HG03378 (cell line): ENCODE measurements at regions not wholly inside any gene's neighbourhood (a gene's known extent, or its start where the extent isn't known, plus 50 kb on each side); places are given as distances from the start of the nearest gene placed in this dataset.

Experiments used
- ATAC-seq: cut with Tn5 transposase; IDR thresholded peaks from one replicate; pipeline ENCODE4 v1.9.1; 2021; ENCODE audit warnings: mild to moderate bottlenecking, moderate library complexity; ENCODE audit not compliant: unreplicated experiment

DNA sequence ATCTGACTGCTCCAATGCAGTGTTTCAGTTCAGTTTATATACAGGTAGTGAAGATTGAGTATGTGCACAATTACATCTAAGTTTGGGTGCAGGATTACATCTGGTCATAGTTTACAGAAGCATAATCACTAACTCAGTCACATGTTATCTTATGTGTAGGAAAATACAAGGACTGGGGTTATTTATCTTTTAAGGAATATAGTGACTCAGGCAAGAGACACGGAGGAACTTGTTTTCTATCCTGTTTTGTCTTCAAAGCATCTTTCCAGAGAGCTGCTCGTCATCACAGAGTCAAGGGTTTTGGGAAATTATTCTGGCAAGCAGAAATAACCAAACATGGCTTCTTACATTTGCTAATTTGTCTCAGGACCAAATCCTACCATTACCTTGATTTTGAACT lies 1371.5 kb upstream of the TMEFF2 start:
- ATAC-seq: no peak

DNA sequence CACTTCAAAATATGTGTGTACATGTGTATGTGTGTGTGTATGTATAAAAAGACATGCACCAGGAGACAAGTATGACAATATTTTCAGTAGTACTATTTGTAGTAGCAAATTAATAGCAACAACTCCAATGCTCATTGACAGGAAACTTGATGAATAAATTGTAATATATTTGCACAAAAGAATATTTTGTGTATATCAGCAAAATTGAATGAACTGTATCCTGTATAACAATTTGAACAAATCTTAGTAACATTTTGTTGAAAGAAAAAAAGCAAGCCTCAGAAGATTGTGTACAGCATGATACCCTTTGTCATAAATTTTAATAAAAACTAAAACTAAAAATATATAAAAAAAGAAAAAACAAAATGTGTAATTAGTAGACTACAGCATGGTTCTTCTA lies 1367.3 kb upstream of the TMEFF2 start:
- ATAC-seq: no peak

DNA sequence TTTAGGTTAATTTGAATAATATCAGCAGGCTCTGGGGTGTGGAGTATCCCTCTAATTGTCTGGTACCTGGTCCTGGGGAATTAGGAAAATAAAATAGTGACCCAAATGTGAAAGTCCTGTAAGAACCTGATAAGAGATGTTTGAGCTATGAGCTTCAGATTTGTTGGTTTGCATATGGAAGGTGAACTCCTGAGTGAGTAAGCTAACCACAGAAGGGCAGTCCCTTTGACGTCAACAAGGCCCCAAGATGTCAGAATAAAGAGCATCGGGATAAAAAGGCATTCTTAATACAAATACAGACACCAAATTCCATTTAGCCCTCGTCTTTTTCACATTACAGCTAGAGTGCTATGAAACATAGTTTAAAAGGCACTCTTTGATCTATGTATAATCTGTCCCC lies 1366.3 kb upstream of the TMEFF2 start:
- peak; percentile 58 for ATAC-seq

DNA sequence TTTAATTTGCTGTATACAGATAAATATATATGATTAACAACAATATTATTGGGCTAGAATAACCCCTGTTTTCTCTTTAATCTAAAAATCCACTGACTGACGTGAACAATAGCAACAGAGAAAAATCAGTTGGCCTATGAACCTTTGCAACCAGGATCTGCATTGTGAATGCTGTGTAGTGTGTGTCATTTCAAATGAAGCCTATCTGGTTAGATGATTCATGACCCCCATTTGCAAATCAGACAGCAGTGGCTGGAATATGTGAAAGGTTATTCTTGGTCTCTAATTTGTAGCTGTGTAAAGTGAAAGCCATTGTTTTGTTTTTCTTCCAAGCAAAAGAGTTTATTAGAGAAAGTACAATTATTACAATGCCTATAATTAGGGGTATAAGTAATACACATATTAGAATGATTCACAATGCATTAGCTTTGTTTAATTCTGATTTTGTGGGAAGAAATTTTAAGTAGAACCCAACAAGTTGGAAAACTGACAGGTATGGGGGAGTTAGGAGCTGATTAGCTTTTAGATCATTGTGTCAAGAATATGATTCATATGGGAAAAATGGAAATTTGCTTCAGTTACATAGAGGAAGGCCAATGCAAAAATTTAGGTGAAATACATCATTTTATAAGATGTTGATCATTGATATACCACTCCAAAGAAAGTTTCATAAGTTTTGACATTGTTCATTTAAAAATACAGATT lies 1362.2 kb upstream of the TMEFF2 start:
- ATAC-seq: no peak

DNA sequence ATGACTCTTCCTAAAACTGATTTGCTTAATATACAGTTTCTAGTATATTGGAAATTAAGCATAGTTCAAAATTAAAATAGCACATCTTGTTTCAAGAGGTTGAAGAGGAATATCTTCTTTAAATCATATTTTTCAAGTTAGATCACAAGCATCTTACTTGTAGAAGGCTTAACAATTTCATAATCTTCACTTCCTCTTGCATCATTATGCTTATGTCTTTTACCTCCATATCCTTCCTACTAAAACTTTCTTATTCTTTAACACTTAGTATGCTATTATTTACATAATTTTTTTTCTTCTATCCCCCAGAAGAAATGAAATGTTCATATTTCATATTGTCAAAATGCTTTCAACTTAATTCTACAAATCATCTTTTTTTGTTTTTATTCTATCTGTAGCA lies 1354.9 kb upstream of the TMEFF2 start:
- no peak for ATAC-seq

DNA sequence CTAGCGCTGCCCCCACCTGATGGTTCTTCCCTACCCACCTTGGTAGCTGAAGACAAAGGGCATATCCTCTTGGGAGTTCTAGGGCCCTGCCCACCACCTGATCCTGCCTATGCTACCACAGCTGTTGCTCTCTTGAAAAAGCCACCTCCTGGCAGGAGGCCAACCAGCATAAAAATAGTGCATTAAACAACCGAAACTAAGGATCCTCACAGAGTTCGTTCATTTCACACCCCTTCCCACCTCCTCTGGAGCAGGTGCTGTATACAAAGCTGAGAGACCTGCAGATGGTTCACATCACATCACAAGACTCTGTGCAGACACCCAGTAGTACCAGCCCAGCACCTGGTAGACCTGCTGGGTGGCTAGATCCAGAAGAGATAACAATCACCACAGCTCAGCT lies 1348.0 kb upstream of the TMEFF2 start:
- ATAC-seq: no peak

DNA sequence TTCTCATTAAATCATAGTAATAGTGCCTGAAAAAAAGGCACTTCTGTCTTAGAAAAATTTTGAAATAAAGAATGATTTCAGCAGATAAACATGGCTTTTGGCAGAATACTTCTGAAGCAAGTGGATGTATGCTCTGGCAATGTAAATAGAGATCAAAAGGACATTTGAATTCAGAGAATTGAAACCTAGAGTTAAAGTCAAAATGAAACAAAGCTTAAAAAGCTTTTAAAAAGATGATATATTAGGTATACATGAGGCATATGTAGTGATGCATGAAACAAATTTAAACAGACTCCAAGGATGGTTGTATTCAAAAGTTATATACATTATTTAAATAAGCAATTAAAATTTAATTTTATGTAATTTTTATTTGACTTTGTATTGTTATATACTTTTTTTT lies 1344.5 kb upstream of the TMEFF2 start:
- peak; percentile 93 for ATAC-seq

DNA sequence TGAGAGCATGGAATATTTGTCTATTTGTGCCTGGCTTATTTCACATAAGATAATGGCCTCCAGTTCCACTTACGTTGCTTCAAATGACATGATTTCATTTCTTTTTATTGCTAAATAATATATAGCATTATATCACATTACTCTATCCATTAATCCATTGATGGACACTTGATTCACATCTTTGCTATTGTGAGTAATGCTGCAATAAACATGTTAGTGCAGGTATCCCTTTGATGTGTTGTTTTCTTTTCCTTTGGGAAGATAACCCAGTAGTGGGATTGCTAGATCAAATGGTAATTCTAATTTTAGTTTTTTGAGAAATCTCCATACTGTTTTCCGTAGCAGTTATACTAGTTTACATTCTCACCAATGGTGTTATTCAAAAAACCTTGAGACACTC lies 1343.3 kb upstream of the TMEFF2 start:
- ATAC-seq: no peak

DNA sequence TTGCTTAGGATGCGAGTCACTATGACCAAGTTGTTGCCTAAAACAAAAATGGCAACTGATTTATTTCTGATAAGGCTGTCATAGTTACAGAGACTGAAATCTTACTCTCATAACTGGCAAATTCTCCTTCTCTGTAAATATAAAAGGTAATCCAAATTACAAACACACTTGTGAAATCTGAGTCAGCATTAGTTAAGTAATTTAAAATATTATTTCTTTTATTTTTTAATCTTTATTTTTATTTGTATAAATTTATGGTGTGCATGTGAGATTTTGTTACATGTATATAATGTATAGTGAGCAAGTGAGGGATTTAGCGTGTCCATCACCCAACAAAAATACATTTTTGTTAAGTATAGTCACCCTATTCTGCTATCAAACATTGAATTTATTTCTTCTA lies 1342.8 kb upstream of the TMEFF2 start:
- no peak for ATAC-seq

DNA sequence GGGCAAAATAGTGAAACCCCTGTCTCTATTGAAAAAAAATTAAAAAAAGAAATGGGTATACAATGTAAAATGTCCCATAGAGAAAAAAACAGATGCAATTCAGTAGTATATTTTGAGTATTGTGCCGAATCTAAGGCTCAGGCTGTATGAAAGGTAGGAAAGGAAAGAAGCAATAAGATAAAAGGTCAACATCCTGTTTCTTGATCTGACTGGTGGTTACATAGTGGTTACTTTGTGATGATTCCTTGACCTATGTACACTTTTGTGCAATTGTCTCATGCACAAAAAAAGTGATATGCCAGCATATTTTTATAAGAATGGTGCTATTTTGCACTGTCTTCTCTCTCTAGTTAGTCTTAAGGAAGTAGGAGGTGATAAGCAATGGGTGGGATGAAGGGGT lies 1333.7 kb upstream of the TMEFF2 start:
- ATAC-seq: no peak

DNA sequence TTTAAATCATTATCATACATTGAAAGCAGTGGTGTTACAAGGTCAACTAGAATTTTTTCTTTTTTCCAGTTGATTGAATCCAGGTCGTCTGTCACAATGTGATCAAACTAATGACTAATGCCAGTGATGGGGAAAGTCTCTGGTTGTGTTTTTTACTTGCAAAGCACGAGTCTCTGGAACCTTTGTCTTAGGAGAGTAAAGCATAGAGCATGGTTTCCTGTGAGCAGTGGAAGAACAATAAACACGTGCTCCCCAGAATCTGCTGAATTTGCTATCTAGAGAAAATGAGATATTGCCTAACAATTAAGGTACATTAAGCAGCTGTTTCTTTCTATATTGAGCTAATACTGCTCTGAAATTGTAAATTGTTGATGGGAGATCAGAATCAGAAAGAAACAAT lies 1332.4 kb upstream of the TMEFF2 start:
- ATAC-seq: no peak

DNA sequence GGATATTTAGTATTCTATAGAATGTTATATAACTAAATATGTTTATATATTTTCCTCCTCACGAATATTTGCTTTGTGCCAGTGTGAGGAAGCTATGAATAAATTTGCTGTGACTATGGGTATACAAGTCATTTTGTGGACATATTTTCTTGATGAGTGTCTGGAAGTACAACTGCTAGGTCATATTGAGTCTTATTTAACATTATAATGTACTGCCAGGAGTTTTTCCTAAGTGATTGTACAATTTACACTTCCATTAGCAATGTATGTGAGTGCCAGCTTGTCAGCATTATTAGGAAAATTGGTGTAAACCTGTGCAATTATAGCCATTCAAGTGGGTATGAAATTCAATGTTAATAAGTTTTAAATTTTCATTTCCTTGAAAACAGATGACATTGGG lies 1328.9 kb upstream of the TMEFF2 start:
- no peak for ATAC-seq

DNA sequence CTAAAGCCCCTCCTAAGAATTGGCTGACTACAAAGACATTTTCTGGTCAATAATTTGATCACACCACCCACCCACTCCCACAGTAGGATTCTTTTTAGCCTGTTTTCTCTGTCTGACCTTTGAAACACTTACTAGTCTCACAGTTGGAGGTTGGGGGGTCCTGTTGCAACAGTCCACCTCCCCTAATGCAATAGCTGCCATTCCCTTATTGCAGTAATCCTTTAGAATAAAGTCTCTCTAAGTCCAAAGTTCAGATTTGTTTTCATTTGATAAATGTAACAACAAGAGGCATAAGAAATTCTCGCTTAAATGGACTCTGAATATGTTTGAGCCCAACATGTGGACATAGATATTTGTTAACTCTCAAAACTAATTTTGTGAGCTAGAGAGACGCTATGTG lies 1326.8 kb upstream of the TMEFF2 start:
- ATAC-seq: no peak

DNA sequence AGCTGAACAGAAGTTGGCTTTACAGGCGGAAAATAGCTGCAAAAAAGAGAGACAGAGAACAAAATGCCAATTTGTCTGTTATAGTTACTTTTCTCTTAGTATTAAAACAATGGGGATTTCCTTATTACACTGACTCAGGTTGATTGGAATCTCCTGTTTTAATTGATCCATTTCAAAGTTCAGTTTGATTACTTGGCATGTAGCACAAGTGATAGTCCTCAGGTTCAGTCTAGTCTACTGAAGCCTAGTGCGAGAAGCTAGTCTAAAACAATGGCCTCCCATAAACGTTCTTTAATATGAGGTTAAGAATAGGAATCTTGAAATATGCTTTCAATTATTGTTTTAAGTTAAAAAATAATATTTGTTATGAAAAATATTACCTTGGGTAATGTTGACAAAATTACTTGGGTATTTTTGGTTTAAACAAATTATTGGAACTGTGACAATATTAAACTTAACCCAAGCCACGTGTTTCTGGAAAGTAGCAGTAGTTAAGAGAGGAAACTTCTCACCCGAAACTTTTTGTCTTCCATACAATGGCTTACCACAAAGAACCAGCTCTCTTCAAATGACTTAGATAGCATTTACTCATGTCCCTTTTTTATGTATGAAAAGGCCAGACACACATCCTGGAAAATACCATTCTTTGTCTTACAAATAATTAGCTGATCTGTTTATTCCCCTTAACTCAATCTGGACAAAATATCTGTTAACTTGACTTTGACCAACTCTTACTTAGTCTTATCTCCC lies 1326.2 kb upstream of the TMEFF2 start:
- ATAC-seq: no peak

DNA sequence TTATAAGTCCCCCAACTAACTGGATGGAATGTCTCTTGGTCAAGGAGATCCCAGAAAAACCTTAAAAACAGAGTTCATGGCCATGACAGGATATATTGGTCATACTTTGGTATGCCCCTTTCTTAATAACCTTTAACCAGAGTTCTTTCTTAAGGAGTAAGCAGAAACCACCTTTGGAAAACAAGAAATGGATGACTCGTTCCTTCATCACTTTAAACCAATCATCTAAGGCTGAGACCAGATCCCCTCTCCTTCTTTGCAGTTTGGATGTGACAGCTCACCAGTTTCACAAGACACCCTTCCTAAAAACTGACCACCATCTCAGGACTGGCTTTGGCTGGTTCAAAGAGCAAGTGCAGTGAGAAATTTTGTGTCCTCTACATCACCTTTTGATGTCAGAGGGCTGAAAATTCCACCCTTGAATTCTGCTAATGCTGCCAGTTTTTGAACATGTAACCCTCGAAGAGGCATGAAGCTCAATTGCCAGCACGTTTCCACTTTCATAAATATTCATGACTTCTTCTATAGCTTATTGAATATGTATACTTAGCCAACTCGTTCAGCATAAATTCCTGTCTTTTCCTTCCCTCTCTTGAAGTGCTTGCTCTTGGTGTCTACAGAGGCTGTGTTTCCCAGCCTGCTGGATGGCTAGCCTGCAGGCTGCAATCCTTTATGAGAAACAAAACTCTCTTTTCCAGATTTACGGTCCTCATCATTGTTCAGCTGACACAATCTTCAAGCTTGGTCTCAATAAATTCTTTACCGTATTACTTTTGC lies 1323.5 kb upstream of the TMEFF2 start:
- ATAC-seq: no peak

DNA sequence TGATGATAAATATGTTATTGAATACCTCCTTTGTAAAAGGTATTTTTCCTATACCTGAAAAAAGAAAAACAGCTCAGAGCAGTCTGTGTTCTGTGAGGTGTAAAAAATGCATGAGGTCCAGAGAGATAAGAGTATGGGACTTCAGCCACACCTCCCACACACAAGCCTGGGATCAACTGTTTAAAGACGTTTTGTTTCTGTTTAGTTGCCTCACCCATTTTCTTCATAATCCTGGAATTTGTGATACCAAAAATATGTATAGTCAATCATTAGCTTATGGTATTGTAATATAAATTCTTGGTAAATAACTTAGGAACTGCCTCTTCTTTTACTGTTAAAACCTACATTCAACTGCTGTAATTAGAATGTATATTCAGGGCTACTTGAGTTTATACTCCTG lies 1322.9 kb upstream of the TMEFF2 start:
- no peak for ATAC-seq

DNA sequence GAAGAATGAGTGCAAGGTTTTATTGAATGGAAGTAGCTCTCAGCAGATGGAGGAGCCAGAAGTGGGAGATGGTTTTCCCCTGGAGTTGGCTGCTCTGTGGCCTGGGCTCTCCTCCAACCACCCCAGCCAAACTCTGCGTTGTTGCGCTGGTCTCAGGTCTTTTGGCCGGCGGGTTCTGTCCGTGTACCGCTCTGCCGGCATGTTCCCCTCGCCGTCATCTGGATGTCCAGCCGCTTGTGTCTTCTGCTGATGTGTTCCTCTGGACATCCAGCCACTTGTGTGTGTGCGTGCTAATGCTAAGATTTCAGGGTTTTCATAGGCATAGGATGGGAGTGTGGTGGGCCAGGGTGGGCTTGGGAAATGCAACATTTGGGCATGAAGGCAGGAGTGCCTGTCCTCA lies 1311.3 kb upstream of the TMEFF2 start:
- ATAC-seq: no peak

DNA sequence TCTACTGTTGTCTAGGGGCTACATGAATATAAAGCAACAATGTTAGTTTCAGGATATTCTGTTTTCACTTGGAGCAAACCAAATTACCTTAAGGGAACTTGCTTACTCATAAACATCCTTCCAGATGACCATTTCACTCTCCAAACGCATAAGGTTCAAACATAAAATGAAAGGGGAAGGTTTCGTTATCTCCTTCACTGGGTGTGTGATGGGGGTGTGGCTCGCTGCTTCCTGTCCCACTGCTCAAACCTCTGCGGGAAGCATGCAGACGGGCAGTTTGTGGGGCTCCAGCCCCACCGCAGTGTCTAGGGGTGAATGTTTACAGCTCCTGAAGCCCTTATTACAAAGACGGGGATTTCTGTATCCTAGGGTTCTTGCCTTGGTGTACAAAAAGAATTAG lies 1310.9 kb upstream of the TMEFF2 start:
- ATAC-seq: no peak

DNA sequence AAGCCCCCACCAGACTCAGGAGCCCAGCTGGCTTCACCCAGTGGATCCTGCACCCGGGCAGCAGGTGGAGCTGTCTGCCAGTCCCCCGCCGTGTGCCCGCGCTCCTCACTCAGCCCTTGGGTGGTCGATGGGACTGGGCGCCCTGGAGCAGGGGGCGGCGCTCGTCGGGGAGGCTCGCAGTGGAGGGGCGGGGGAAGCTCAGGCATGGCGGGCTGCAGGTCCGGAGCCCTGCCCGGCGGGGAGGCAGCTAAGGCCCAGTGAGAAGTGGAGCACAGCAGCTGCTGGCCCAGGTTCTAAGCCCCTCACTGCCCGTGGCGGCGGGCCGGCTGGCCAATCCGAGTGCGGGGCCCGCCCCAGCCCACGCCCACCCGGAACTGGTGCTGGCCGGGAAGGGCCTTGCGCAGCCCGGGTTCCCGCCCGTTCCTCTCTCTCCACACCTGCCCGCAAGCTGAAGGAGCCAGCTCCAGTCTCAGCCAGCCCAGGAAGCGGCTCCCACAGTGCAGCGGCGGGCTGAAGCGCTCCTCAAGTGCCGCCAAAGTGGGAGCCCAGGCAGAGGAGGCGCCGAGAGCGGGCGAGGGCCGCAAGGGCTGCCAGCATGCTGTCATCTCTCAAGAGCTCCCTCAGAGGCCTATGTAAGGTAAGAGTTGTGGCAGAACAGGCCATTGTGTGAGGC lies 1307.8 kb upstream of the TMEFF2 start:
- ATAC-seq: no peak

DNA sequence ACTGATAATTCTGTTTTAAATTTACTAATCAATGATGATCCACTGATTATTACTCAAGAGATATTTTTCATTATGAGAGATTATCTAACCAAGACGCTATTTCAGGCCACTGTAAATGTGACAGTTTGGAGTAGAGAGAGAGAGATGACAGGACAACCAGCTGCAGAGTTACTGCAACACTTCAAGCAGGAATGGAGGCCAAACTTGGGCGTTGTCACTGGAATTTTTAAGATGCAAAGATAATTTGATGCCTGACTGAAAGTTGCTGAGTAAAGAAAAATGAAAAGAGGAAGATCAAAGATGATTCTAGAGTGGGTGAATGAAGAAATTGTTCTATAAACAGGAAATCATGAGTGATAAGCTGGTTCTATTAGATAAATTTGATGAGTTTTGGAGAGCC lies 1302.1 kb upstream of the TMEFF2 start:
- no peak for ATAC-seq

DNA sequence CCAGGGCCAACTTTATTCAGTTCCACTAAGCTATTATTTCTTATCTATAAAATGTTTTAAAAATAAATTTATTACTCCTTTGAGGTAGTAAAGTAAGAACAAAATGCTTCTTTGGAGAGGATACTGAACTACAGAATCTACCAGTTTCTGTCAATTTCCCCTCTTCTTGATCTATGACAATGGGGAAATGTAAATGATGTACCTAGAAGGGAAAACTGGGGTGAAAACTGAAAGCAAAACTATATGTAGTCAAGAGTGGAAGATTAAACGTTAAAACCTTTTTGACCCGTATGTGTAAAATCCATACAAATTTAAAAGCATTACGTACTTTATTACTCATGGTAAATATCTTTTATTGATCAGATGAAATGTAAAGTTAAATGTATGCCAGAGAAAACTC lies 1287.8 kb upstream of the TMEFF2 start:
- peak; percentile 90 for ATAC-seq
